HEK293 (cell line): ENCODE measurements at regions not wholly inside any gene's neighbourhood (a gene's known extent, or its start where the extent isn't known, plus 50 kb on each side); places are given as distances from the start of the nearest gene placed in this dataset.

Source experiments
- CTCF ChIA-PET: fragments of 350-600 bp; formaldehyde crosslinking; extraction: SDS; loops from one replicate; lab custom pipeline; 2021; ENCODE audit warnings: antibody characterized with exemption; lab: Yijun Ruan, JAX
- POLR2A ChIA-PET: fragments of 300-600 bp; formaldehyde crosslinking; extraction: SDS; loops from one replicate; lab custom pipeline; 2020; ENCODE audit warnings: antibody characterized with exemption, inconsistent platforms; lab: Yijun Ruan, JAX
- H3K27ac ChIP-seq: fragments of 200-500 bp; sonication (Bioruptor generic); 2 replicates; pipeline ENCODE4 v1.5.1; 2014; ENCODE audit warnings: low read depth, low read length, control low read depth, inconsistent platforms; ENCODE audit errors: extremely low read depth
- H3K36me3 ChIP-seq, 2 experiments: fragments of 200-500 bp in 1 of 2; sonication (Bioruptor generic) in 1 of 2; 1 replicate in 1 of 2; 2 replicates in 1 of 2; pipeline ENCODE4 v1.5.1; 2014 to 2017; ENCODE audit warnings: inconsistent platforms in 2 of 2, low read length in 2 of 2; ENCODE audit not compliant: control insufficient read depth in 2 of 2, insufficient read depth in 1 of 2
- H3K4me1 ChIP-seq: fragments of 200-500 bp; sonication (Bioruptor generic); 2 replicates; pipeline ENCODE4 v1.5.1; 2014; ENCODE audit warnings: mild to moderate bottlenecking, low read length, inconsistent platforms; ENCODE audit not compliant: control insufficient read depth, insufficient read depth
- H3K4me3 ChIP-seq: 2 replicates; pipeline ENCODE4 v1.5.1; 2011; ENCODE audit warnings: low read depth, mild to moderate bottlenecking, control low read depth, low read length, moderate library complexity
- H3K9me3 ChIP-seq: fragments of 200-500 bp; sonication (Bioruptor generic); 2 replicates; pipeline ENCODE4 v1.5.1; 2014; ENCODE audit warnings: low read depth, low read length, inconsistent platforms; ENCODE audit not compliant: control insufficient read depth, insufficient read depth
- EGR2 ChIP-seq: fragments of 450-650 bp; formaldehyde crosslinking; IDR thresholded peaks from 2 replicates; pipeline ENCODE4 v1.5.1; 2016; ENCODE audit warnings: low read depth, missing biosample characterization, missing genetic modification characterization
- HOXC10 ChIP-seq: sonication (generic); formaldehyde crosslinking; IDR thresholded peaks from 2 replicates; pipeline ENCODE4 v1.8.1; 2023; ENCODE audit warnings: mild to moderate bottlenecking, missing genetic modification reagents
- OSR2 ChIP-seq: fragments of 450-650 bp; formaldehyde crosslinking; IDR thresholded peaks from 2 replicates; pipeline ENCODE4 v1.5.1; 2016; ENCODE audit warnings: missing biosample characterization, missing genetic modification characterization
- OVOL3 ChIP-seq: fragments of 450-650 bp; formaldehyde crosslinking; IDR thresholded peaks from 2 replicates; pipeline ENCODE4 v1.5.1; 2016; ENCODE audit warnings: missing biosample characterization, missing genetic modification characterization
- SP2 ChIP-seq: fragments of 450-650 bp; formaldehyde crosslinking; IDR thresholded peaks from 2 replicates; pipeline ENCODE4 v1.5.1; 2016; ENCODE audit warnings: missing biosample characterization, missing genetic modification characterization
- TCF7L2 ChIP-seq: IDR thresholded peaks from 2 replicates; pipeline ENCODE4 v1.6.1; 2011; ENCODE audit warnings: low read depth, mild to moderate bottlenecking, inconsistent platforms, low read length, moderate library complexity, borderline replicate concordance
- TRIM28 ChIP-seq: IDR thresholded peaks from 2 replicates; pipeline ENCODE4 v1.6.1; 2011; ENCODE audit warnings: low read length, control low read depth, borderline replicate concordance
- YY1 ChIP-seq: fragments of 450-650 bp; formaldehyde crosslinking; IDR thresholded peaks from 2 replicates; pipeline ENCODE4 v1.5.1; 2018; ENCODE audit warnings: missing biosample characterization, missing genetic modification characterization
- YY2 ChIP-seq: fragments of 450-650 bp; formaldehyde crosslinking; IDR thresholded peaks from 2 replicates; pipeline ENCODE4 v1.5.1; 2016; ENCODE audit warnings: missing biosample characterization, missing genetic modification characterization
- ZBTB8A ChIP-seq: fragments of 450-650 bp; formaldehyde crosslinking; IDR thresholded peaks from 2 replicates; pipeline ENCODE4 v1.5.1; 2016; ENCODE audit warnings: missing biosample characterization, missing genetic modification characterization
- ZNF155 ChIP-seq: fragments of 450-650 bp; formaldehyde crosslinking; IDR thresholded peaks from 2 replicates; pipeline ENCODE4 v1.5.1; 2016; ENCODE audit warnings: missing biosample characterization, missing genetic modification characterization
- ZNF202 ChIP-seq: fragments of 450-650 bp; formaldehyde crosslinking; IDR thresholded peaks from 2 replicates; pipeline ENCODE4 v1.5.1; 2016; ENCODE audit warnings: missing biosample characterization, missing genetic modification characterization, borderline replicate concordance
- ZNF239 ChIP-seq: fragments of 450-650 bp; formaldehyde crosslinking; IDR thresholded peaks from 2 replicates; pipeline ENCODE4 v1.5.1; 2016; ENCODE audit warnings: missing biosample characterization, missing genetic modification characterization
- ZNF341 ChIP-seq: fragments of 450-650 bp; formaldehyde crosslinking; IDR thresholded peaks from 2 replicates; pipeline ENCODE4; 2016; ENCODE audit warnings: low read depth, missing biosample characterization, missing genetic modification characterization
- ZNF350 ChIP-seq: fragments of 450-650 bp; formaldehyde crosslinking; IDR thresholded peaks from 2 replicates; pipeline ENCODE4 v1.5.0; 2017; ENCODE audit warnings: missing biosample characterization, mild to moderate bottlenecking, missing genetic modification characterization
- ZNF394 ChIP-seq: fragments of 450-650 bp; formaldehyde crosslinking; IDR thresholded peaks from 2 replicates; pipeline ENCODE4 v1.5.1; 2016; ENCODE audit warnings: missing biosample characterization, missing genetic modification characterization, mild to moderate bottlenecking, moderate library complexity, borderline replicate concordance
- ZNF423 ChIP-seq: fragments of 450-650 bp; formaldehyde crosslinking; IDR thresholded peaks from 2 replicates; pipeline ENCODE4 v1.5.1; 2016; ENCODE audit warnings: missing biosample characterization, missing genetic modification characterization
- ZNF521 ChIP-seq: fragments of 450-650 bp; formaldehyde crosslinking; IDR thresholded peaks from 2 replicates; pipeline ENCODE4 v1.5.1; 2017; ENCODE audit warnings: missing biosample characterization, mild to moderate bottlenecking, missing genetic modification characterization
- ZNF610 ChIP-seq: fragments of 450-650 bp; formaldehyde crosslinking; IDR thresholded peaks from 2 replicates; pipeline ENCODE4 v1.5.1; 2016; ENCODE audit warnings: missing biosample characterization, missing genetic modification characterization, borderline replicate concordance
- ZNF623 ChIP-seq: fragments of 450-650 bp; formaldehyde crosslinking; IDR thresholded peaks from 2 replicates; pipeline ENCODE4 v1.5.1; 2016; ENCODE audit warnings: missing biosample characterization, missing genetic modification characterization
- ZNF654 ChIP-seq: fragments of 450-650 bp; formaldehyde crosslinking; IDR thresholded peaks from 2 replicates; pipeline ENCODE4 v1.5.1; 2016; ENCODE audit warnings: low read depth, missing biosample characterization, missing genetic modification characterization
- ZNF664 ChIP-seq: fragments of 450-650 bp; formaldehyde crosslinking; IDR thresholded peaks from 2 replicates; pipeline ENCODE4 v1.5.1; 2016; ENCODE audit warnings: missing biosample characterization, missing genetic modification characterization
- ZNF843 ChIP-seq: fragments of 450-650 bp; formaldehyde crosslinking; IDR thresholded peaks from 2 replicates; pipeline ENCODE4 v1.5.1; 2016; ENCODE audit warnings: missing biosample characterization, missing genetic modification characterization
- TF ChIP-seq, protein P1 (sequence below): fragments of 450-650 bp; formaldehyde crosslinking; IDR thresholded peaks from 2 replicates; pipeline ENCODE4 v1.5.1; 2017; ENCODE audit warnings: missing biosample characterization, missing genetic modification characterization
- TF ChIP-seq, protein P2 (sequence below): fragments of 450-650 bp; formaldehyde crosslinking; IDR thresholded peaks from 2 replicates; pipeline ENCODE4 v1.5.1; 2016; ENCODE audit warnings: missing biosample characterization, missing genetic modification characterization
- TF ChIP-seq, protein P3 (sequence below): fragments of 450-650 bp; formaldehyde crosslinking; IDR thresholded peaks from 2 replicates; pipeline ENCODE4 v1.5.1; 2016; ENCODE audit warnings: missing biosample characterization, missing genetic modification characterization
- TF ChIP-seq, protein P4 (sequence below): fragments of 450-650 bp; IDR thresholded peaks from 2 replicates; pipeline ENCODE4 v1.5.1; 2018; ENCODE audit warnings: missing biosample characterization, mild to moderate bottlenecking, missing genetic modification characterization

DNA sequence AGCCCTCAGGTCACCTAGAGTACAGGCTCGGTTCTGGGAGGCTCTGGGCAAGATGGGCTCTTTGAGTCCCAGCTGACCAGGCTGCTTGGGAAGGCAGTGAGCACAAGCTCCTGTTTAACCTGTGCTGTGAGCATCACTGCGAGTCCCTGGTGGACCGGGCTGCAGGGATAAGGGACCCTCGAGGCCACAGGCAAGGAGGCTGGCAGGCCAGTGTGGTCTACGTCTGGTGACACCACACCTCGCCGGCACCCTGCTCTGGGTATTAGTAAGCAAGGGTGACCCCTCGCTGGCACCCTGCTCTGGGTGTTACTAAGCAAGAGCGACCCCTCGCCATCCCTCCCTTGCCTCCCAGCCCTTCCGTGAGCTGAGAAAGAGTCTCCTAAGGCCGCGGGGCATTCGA, 125.9 kb upstream of the FOXD4L5 start:
- CTCF ChIA-PET = no interaction called here
- Histone ChIP-seq H3K4me1 (no peaks in the 10 kb centered on the region), H3K9me3 (no peaks in the 10 kb centered on the region)

DNA sequence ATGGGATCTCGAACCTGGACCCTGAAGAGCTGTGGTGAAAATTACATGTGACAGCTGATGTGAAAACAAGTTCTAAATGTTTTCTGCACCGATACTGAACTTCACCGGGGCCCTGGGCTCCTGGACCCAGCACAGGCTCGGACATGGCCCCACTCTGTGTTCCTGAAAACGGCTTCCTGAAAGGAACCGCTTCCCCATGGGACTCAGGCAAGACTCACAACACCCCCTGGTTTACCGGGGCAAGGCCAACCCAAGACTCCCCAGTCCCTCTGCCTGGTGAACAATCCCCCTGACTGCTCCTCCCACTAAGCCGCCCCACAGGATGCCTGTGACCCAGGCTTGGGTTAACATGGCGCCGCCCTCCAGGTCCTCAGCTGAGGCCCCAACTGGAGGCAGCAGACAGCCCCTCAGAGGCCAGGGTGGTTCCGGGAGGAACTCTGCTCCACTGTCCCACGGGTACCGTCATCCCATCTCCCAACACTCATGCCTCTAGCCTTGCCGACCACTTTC, 124.5 kb upstream of the FOXD4L5 start:
- H3K4me1 ChIP-seq = no peaks in the 10 kb centered on the region
- TF ChIP-seq ZNF423 = no peak
- no peak for TF ChIP-seq ZNF521 (tag by site-specific recombination)
- no peak for TF ChIP-seq ZNF202
- TF ChIP-seq, protein P1, sequence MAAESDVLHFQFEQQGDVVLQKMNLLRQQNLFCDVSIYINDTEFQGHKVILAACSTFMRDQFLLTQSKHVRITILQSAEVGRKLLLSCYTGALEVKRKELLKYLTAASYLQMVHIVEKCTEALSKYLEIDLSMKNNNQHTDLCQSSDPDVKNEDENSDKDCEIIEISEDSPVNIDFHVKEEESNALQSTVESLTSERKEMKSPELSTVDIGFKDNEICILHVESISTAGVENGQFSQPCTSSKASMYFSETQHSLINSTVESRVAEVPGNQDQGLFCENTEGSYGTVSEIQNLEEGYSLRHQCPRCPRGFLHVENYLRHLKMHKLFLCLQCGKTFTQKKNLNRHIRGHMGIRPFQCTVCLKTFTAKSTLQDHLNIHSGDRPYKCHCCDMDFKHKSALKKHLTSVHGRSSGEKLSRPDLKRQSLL (tag by site-specific recombination) = no peak
- no peak for TF ChIP-seq ZNF394 (tag by site-specific recombination)
- no peak for TF ChIP-seq HOXC10 (CRISPR knock-in tag)
- TF ChIP-seq, protein P2, sequence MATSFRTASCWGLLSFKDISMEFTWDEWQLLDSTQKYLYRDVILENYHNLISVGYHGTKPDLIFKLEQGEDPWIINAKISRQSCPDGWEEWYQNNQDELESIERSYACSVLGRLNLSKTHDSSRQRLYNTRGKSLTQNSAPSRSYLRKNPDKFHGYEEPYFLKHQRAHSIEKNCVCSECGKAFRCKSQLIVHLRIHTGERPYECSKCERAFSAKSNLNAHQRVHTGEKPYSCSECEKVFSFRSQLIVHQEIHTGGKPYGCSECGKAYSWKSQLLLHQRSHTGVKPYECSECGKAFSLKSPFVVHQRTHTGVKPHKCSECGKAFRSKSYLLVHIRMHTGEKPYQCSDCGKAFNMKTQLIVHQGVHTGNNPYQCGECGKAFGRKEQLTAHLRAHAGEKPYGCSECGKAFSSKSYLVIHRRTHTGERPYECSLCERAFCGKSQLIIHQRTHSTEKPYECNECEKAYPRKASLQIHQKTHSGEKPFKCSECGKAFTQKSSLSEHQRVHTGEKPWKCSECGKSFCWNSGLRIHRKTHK (tag by site-specific recombination) = no peak
- TF ChIP-seq, protein P3, sequence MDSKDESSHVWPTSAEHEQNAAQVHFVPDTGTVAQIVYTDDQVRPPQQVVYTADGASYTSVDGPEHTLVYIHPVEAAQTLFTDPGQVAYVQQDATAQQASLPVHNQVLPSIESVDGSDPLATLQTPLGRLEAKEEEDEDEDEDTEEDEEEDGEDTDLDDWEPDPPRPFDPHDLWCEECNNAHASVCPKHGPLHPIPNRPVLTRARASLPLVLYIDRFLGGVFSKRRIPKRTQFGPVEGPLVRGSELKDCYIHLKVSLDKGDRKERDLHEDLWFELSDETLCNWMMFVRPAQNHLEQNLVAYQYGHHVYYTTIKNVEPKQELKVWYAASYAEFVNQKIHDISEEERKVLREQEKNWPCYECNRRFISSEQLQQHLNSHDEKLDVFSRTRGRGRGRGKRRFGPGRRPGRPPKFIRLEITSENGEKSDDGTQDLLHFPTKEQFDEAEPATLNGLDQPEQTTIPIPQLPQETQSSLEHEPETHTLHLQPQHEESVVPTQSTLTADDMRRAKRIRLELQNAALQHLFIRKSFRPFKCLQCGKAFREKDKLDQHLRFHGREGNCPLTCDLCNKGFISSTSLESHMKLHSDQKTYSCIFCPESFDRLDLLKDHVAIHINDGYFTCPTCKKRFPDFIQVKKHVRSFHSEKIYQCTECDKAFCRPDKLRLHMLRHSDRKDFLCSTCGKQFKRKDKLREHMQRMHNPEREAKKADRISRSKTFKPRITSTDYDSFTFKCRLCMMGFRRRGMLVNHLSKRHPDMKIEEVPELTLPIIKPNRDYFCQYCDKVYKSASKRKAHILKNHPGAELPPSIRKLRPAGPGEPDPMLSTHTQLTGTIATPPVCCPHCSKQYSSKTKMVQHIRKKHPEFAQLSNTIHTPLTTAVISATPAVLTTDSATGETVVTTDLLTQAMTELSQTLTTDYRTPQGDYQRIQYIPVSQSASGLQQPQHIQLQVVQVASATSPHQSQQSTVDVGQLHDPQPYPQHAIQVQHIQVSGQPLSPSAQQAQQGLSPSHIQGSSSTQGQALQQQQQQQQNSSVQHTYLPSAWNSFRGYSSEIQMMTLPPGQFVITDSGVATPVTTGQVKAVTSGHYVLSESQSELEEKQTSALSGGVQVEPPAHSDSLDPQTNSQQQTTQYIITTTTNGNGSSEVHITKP = no peak
- TF ChIP-seq ZNF654 = no peak
- TF ChIP-seq, all 188 proteins: peak for 0
- Histone ChIP-seq H3K9me3 (no peaks in the 10 kb centered on the region), H3K4me3 (no peak overlapping the region), H3K36me3 (no peaks in the 10 kb centered on the region), H3K27ac (no peak overlapping the region)
- ChIA-PET POLR2A (no interaction called here), CTCF (no interaction called here)

More for the DNA sequence above, 125.9 kb upstream of the FOXD4L5 start:
- Histone ChIP-seq H3K4me3 (no peak overlapping the region), H3K36me3 (no peaks in the 10 kb centered on the region), H3K27ac (no peak overlapping the region)
- POLR2A ChIA-PET = no interaction called here
- no peak for TF ChIP-seq ZNF341 (tag by site-specific recombination)
- TF ChIP-seq ZNF843 (tag by site-specific recombination) = no peak
- TF ChIP-seq EGR2 (tag by site-specific recombination) = no peak
- TF ChIP-seq ZNF350 (tag by site-specific recombination) = no peak
- TF ChIP-seq, protein P1 (tag by site-specific recombination) = no peak
- TF ChIP-seq ZNF155 (tag by site-specific recombination) = no peak
- TF ChIP-seq, protein P4, sequence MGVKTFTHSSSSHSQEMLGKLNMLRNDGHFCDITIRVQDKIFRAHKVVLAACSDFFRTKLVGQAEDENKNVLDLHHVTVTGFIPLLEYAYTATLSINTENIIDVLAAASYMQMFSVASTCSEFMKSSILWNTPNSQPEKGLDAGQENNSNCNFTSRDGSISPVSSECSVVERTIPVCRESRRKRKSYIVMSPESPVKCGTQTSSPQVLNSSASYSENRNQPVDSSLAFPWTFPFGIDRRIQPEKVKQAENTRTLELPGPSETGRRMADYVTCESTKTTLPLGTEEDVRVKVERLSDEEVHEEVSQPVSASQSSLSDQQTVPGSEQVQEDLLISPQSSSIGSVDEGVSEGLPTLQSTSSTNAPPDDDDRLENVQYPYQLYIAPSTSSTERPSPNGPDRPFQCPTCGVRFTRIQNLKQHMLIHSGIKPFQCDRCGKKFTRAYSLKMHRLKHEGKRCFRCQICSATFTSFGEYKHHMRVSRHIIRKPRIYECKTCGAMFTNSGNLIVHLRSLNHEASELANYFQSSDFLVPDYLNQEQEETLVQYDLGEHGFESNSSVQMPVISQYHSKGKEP (tag by site-specific recombination) = no peak
- TF ChIP-seq ZBTB8A = no peak
- no peak for TF ChIP-seq ZNF664
- no peak for TF ChIP-seq TCF7L2
- TF ChIP-seq YY1 = no peak
- TF ChIP-seq YY2 (tag by site-specific recombination) = no peak
- no peak for TF ChIP-seq OSR2 (tag by site-specific recombination)
- TF ChIP-seq OVOL3 = no peak
- TF ChIP-seq TRIM28 = no peak
- TF ChIP-seq ZNF623 (tag by site-specific recombination) = no peak
- TF ChIP-seq ZNF610 (tag by site-specific recombination) = no peak
- no peak for TF ChIP-seq SP2
- no peak for TF ChIP-seq ZNF239 (tag by site-specific recombination)
- TF ChIP-seq, protein P2 (tag by site-specific recombination) = no peak
